Gastroesophageal sphincter (tissue), 3 donors: ENCODE measurements at regions not wholly inside any gene's neighbourhood (a gene's known extent, or its start where the extent isn't known, plus 50 kb on each side); places are given as distances from the start of the nearest gene placed in this dataset.

Experiments used
- EP300 ChIP-seq: sonication (generic); formaldehyde crosslinking; IDR thresholded peaks from one replicate; pipeline ENCODE4 v1.6.1; 2017; ENCODE audit warnings: antibody characterized with exemption, mild to moderate bottlenecking
- TF ChIP-seq, protein P1 (sequence below), 4 experiments: fragments of 200-600 bp in 2 of 4; fragments of 450-650 bp in 2 of 4; sonication (generic) in 1 of 4; IDR thresholded peaks; one replicate each; pipeline ENCODE4 v1.5.1; 2017 to 2019; ENCODE audit warnings: antibody characterized with exemption in 4 of 4, mild to moderate bottlenecking in 2 of 4, moderate library complexity in 2 of 4

- TF ChIP-seq, protein P1, sequence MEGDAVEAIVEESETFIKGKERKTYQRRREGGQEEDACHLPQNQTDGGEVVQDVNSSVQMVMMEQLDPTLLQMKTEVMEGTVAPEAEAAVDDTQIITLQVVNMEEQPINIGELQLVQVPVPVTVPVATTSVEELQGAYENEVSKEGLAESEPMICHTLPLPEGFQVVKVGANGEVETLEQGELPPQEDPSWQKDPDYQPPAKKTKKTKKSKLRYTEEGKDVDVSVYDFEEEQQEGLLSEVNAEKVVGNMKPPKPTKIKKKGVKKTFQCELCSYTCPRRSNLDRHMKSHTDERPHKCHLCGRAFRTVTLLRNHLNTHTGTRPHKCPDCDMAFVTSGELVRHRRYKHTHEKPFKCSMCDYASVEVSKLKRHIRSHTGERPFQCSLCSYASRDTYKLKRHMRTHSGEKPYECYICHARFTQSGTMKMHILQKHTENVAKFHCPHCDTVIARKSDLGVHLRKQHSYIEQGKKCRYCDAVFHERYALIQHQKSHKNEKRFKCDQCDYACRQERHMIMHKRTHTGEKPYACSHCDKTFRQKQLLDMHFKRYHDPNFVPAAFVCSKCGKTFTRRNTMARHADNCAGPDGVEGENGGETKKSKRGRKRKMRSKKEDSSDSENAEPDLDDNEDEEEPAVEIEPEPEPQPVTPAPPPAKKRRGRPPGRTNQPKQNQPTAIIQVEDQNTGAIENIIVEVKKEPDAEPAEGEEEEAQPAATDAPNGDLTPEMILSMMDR (IDR thresholded peaks at IDR 0.05) = no peak
- no peak for TF ChIP-seq EP300
Measured at GRCh38 chr14:101199028-101199770, 295.7 kb upstream of the RTL1 start.
